Inflammatory macrophage (primary cell): ENCODE measurements at regions not wholly inside any gene's neighbourhood (a gene's known extent, or its start where the extent isn't known, plus 50 kb on each side); places are given as distances from the start of the nearest gene placed in this dataset.
"Not testable (repeated sequence)": the region's sequence is repeated elsewhere in the genome, so short reads cannot be mapped to it uniquely, and the experiment has no call there.

Experiments
- DNase-seq, 2 donors: peaks; one replicate each; pipeline ENCODE4 v3.0.0-alpha.2; 2020 to 2022

DNA sequence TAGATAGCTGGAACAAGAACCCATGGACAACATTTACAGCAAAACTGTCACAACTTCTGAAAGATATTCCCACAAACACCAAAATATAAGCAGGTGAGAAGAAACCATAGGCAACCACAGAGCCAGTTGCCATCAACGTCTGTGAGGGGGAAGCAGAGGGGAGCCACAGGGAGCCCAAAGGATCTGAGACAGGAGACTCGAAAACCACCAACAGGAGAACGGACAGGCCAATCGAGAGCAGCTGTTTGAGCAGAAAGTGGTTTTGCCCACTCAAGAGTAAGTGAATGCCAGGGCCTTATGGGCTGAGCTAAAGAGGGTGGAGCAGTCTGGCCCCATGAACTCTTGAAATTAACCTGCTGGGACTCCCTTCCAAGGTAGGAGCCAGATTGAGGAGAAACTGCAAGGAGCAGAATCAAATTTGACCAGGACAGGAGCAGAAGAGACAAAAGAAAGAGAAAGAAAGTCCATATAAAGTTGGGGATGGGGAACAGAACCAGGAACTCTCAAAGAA is 195.4 kb downstream of the ANKRD60 start:
- no peak for DNase-seq

DNA sequence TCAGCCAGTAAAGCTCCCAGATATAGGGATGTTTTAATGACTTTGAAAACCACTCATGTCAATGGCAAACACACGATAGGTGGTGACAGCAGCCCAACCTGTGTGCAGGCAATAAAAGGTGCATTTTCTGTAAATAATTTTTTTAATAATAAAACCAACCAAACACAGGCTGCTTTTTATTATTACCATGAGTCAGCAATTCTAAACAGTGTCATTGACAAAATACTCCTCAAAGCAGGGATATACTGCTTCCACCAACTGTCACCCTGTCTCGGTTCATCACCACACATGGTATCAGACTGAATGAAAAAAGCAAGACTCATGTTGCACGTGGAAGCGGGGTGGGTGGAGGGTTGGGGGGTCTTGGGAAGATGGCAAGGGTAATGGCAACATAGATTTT is 195.9 kb downstream of the ANKRD60 start:
- DNase-seq, result no peak

DNA sequence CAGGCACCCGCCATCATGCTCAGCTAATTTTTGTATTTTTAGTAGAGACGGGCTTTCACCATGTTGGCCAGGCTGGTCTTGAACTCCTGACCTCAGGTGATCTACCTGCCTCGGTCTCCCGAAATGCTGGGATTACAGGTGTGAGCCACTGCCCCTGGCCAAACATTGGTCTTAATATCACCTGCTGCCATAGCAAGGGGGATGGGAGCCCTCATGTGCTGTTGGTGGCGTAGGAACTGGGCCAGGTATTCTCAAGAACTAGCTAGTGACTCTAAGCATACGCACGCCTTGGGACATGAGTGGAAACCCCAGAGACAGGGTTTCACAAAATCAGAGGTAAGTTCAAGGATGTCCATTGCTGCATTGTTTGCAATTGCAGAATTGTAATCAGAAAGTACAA is 197.1 kb downstream of the ANKRD60 start:
- not testable (repeated sequence) for DNase-seq

DNA sequence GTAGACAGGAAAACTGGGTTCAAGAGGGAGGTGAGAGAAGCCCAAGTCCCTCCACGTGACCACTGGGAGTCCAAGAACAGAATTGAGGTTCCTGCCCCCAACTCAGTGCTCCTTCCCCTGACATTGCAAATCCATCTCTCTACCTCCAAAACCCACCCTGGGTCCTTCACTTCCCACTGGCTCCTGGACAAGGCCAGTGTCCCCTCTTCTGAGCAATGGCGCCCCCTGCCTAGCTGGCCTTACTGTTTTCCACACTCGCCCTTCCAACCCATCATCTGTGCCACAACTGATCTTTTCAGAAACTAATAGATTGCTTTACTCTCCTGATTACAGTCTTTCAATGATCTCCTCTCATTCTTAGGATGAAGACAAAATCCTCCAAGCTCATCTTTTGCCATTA is 200.3 kb downstream of the ANKRD60 start:
- DNase-seq, result no peak

DNA sequence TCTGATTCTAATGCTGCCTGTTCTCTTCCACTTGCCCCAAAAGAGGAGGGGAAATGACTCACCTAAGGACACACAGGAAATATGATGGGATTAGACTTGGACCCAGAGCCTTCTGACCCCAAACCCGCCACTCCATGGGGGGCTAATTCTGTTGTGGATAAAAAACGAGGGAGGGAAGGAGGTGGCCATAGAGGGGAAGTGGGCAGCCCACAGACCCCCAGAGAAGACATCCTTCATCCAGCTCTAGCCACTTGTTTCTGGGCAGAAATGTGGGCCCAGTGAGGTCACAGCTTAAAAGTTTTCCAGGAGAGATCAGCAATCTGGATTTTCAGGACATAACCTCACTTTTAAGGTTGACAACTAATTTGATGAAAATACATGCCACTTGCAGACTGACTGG is 202.1 kb downstream of the ANKRD60 start:
- no peak for DNase-seq

DNA sequence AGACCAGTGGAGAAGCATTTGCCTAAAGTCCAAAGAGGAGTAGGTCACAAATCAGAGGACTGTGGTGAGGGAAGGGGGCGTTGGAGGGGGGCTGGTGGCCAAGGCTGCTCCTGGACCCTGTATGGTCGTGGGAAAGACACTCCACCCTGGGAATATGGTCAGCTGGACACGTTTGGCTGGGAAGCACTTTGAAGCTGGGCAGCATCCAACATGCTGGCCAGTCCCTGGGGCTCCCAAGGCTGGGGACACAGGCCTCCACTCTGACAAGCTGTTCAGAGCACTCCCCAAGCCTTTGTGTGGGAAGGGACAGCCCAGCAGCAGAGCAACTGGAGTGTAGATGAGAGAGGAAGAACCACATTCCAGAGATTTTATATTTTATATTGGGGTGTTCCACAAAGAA is 203.2 kb downstream of the ANKRD60 start:
- no peak for DNase-seq

DNA sequence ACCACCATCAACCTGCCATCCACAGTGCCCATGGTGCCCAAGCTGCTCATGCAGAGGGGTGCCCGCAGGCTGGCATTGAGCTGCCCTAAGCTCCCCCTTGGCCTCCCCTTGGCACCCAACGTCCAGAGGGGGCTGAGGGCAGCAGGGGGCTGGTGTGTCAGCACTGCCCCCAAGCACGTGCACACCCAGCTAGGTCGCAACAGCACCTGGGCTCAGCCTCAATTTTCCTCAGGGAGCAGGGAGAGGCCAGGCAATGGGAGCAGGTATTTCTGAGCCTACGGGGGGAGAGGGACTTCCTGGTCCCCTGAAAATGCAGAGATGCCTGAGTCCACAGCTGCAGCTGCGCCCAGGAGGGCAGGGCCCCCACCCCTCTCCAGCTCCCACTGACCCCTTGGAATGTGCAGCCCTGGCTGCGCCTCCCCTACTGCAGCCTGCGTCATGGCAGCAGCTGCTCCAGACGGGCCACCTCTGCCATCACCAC is 204.2 kb downstream of the ANKRD60 start:
- no peak for DNase-seq

DNA sequence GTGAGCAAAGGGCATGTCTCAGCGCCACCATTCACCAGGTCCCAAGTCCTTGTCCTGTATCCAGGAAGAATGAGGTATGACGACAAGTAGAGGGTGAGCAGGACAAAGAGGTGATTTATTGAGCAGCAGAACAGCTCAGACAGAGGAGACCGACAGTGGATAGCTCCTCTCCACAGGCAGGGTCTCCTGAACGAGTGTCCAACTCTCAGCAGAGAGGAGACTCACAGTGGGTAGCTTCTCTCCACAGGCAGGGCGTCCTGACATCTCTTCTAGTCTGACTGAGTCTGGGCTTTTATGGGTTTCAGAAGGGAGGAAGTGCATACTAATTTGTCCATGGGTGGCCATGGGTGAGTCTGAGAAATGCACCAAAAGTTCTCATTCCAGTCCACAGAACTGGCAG is 204.7 kb downstream of the ANKRD60 start:
- DNase-seq, result no peak

DNA sequence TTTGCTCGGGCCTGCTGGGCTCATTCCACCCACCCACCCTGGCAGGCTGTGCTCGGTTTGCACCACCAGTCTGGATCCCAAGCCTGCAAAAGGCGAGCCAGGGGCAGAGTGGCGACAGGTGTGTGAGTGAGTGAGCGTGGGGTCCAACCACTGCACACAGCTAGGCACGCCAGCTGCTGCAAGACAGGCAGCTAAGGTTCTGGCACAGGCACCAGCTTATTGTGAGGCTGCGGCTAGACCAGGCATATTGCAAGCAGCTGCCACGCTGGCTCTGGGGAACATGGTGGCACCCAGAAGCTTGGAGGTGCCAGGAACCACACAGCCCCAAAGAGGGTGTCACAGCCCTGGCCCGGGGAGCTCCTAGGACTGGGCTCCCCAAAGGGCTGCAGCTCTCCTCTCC is 205.1 kb downstream of the ANKRD60 start:
- DNase-seq, result no peak

DNA sequence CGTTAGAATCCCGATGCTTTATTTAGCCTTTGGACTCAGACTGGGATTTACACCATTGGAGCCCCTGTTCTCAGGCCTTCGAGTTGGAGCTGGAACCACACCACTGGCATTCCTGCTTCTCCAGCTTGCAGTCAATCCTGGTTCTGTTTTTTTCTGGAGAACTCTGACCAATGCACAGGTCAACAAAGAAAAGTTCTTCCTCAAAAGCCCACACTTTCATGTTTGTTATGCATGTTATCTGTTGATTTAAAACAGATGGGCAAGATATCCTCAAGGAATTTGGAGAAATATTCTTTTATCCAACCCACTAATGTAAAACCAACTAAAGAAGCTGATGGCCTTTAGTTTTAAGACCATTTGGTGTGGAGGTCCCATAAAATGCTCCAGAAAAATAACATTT is 205.7 kb downstream of the ANKRD60 start:
- DNase-seq, result no peak

DNA sequence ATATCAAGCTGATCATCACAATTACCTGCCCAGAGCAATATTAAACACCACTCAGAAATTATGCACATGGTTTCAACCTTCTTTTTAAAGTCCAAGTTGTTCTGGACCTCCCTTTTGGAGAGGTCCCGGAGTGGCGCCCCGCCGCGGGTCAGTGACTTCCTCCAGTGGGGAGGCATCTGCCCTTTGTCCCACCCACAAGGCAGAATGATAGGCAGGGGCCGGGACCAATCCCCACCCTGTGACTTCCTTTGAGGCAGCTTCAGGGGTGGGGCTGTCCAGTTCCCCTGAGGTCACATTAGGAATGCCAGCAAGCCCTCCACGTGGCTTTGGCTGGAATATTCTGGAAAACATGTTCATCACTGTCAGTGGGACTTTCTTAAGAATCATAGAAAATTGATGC is 207.0 kb downstream of the ANKRD60 start:
- DNase-seq, result no peak

DNA sequence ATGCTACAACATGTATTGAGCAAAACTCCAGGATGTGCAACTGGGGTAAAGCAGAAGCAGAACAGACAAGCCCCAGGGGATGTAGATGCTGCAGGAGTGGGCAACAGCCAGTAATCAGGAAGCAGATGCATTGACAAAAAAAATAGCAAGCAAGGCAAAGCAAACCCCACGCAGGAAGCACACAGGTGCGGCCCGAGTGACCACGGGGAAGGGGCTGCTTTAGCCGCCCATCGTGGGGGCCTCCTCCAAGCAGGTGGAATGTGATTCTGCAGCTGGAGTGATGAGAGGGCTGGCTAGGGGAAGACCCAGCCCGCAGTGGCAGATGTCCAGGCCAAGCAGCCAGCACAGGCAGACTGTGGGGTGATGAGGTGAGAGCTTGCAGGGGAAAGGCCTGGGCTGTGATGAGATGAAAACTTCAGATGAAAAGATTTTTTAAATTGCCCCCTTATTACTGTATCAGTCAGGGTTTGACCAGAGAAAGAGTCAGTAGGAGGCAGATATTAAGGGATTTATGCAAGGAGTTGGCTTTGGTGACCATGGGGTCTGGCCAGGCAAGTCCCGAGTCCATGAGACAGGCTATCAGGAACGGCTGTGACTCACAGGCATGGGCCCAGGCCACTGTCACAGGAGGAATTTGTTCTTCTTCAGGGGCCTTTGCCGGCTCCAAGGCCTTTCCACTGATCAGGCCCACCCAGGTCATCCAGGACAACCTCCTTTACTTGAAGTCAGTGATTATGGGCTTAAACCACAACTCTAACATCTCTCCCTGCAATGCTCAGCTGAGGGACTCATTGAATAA is 207.6 kb downstream of the ANKRD60 start:
- DNase-seq, result no peak

DNA sequence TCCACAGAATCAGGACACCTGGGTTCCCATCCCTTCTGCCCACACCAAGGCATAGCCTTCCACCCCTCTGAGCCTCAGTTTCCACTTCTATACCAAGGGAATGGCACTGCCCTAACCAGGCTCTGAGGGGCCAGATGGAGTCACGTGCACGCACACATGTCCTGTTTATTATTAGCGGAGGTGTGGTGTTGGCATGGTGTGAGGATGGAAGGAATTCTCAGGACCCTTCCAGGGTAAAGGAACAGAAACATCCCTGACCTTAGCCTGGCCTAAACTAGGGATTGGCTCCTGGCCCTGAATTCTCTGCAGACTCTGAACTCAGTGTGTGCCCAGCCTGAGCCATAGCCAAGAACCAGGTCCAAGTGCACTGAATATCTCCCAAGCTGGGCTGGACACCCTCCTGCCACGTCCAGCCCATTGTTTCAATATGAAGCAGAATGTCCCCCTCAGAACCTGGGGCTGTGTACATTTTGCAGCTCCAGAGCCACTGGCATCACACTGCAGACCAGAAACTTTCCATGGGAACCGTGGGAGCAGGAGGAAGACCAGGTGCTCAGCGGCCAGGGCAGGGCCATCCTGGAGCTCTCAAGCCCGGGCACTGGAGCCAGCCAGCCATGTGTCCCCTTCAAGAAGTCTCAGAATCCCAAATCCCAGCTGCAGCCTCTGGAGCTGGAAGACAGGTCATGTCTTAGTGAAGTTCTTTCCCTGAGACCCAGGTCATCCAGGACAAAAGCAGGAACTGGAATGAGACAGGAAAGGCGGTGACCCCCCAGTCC is 208.4 kb downstream of the ANKRD60 start:
- no peak for DNase-seq

DNA sequence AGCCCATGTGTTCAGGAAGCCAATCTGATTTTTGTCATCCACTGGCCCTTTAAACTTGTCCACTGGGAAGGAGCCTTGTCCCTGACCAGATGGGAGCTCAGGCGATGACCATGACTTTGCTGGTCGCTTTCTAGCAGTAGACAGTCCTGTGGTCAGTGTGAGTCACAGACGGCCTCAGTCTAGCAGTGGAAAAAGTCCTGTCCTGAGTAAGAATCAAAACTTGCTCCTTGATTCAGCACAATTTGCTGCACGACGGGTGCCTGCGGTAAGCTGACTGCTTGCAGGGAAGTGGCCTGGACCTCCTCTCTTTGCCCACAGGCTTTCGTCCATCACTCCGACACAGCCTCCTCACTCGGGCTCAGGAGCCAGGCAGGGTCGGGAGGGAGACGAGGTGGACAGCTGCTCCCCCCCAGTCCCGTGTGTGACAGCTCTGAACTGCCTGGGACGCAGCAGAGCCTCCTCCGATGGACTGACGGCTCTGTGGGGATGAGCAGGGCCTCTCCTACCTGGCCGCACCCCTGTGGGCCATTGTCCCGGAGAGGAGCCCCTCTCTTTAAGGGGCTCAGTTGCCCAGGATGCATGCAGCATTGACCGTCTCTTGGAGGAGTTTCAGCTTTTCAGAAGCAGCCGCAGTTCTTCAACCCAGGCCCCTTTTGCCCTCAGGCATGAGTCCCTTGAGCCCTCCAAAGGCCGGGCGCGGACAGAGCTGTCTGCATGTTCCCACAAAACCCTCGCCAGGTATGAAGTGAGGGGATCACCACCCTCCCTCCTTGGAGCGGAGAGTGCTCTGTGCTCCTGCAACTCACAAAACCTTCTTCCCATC is 209.2 kb downstream of the ANKRD60 start:
- DNase-seq, result no peak

DNA sequence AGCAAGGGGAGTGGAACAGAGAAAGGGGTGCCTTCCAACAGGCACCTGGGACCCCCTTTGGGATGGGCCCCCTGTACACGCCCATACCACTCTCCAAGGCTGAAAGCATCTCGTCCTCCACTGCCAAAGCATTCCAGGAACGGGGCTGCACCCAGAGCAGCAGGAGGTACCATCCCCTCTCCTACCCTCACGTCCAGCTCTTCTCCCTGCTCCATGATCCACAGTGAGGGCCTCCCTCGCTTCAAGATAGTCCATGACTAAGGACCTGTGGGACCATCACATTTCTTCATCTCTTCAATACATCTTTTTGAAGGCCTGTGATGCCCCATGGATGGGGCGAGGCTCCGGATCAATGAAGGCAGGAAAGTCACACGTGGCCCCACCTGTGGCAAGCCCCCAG is 209.9 kb downstream of the ANKRD60 start:
- no peak for DNase-seq

DNA sequence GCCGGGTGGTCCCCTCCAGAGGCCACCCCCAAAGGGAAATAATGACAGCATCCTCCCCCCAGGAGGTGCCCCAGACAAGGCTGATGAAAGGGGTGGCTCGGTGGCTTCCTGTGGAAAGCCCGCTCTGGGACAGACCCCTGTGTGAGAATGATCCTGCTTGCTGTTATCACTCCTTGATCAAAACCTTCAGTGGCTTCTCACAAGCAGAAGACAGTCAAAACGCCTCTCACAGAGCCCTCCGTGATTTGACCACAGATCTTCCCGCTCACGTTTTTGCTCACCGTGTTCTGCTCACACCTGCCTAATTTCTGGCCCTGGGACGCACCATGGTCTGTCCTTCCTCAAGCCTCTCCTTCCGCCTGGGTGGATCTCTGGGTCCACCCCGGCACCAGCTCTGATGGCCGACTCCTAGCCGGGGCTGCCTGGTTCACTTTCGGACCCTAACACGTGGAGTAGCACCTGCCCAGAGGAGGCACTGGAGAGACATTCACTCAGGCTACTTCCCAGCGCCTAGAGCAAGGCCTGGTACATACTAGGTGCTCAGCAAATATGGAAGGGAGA is 210.4 kb downstream of the ANKRD60 start:
- DNase-seq, result no peak

DNA sequence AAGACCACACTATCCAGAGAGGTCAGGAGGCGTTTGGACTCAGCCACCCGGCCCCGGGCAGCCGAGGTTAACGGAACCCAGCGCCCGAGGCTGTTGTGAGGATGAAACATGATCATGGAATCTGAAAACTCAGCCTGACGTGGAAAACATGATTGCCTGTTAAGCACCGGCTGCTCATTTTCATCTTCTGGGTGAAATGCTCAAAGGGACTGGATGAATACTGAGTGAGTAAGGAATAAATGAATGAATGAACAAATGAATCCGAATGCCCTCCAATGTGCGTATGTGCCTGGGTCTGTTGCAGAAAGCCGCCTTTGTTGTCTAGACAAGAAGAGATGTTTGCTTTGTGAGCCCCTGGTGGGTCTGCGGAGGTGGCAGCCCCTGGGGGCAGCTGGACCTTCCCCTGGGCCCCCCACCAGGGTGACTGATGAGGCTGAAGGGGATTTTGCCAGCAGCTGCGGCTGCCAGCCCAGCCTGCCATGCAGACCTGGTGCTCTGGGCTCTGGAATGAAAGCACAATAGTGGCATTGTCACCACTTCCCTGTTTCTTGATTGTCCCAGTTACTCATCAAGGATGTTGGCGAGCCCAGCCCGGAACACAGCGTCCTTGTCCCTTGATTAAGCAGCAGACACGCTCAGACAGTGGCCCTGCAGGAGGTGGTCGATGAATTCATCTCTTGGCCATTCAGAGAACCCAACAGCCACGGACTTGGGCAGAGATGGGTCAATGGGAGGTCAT is 211.1 kb downstream of the ANKRD60 start:
- DNase-seq, result no peak

DNA sequence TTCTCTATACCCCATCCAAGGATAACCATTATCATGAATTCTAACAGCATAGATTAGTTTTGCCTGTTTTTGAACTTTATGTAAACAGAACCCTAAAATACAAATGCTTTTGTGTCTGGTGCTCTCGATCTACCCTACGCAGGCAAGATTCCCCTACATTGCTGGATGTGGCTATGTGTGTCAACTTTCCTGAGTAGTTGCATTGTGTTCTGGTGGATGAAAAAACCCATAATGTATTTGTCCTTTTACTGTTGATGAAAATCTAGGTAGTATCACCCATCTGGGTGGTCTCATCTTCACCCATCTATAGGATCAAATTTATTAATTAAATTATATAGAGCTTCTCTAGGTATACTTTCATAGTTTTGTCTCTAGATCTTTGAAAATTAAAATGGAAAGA is 211.7 kb downstream of the ANKRD60 start:
- DNase-seq, result no peak

DNA sequence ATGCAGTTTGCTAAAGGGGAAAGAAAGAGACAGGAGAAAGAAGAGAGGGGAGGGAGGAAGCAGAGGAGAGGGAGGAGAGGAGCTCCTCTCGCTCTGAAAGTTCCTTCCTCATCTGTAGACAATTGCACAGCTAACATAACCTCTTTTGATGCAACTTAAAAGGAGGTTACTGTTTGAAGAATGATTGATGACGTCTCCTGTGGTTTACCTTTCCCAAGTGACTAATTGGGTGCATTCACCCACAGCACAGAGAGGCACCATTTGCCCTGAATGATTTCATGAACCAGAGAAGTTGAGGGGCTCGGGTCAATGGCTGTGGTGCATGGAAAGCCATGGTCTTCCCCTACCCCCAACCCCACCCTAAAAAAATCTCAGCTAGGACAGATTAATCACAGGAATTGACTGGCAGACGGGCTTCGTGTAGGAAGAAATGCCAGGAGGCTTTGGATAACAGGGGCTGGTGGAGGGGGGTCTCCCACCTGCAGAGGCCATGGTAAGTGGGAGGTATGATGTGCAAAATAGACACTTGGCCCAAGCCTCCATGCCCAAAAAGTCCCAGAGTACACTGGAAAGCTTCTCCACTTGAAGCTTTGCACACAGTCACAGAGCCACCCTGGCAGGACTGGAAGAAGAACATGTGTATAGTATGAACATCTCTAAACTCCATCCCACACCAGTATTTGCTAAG is 213.7 kb downstream of the ANKRD60 start:
- no peak for DNase-seq

DNA sequence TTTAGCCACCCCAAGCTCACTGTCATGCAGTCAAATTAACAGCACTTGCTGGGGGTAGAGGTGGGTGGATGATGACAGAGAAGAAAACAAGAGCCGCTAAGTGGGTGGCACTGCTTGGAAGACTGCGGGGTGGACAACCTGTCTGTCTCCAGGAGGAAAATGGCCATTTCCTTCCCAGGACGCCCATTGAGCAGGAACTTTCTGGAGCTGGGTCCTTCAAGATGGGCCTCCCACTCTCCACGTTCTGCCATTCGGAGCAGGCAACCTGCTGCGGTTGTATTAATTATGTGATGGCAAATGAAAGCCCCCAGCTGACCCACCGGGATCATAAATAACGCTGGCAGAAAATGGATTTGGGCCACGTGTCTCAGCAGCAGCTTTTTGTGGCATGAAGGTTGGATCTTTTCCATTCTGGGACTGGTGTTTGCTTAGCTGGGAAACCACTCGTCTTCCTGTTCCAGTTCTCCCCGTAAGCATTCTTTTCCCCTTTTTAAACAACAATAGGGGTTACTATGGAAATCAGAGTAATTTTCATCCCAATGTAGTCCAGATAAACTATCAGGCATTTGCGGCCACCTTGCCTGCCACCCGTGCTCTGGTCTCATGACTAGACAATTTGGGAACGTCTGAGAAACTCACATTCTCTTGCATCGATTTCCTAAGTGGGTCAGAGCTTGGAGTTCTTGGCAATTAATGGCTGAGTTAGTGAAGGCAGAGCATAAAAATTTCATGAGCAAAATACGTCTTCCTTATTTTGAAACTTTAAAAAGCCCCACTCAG is 215.5 kb downstream of the ANKRD60 start:
- no peak for DNase-seq
